Sigmoid colon (tissue), 6 donors: ENCODE measurements at regions not wholly inside any gene's neighbourhood (a gene's known extent, or its start where the extent isn't known, plus 50 kb on each side); places are given as distances from the start of the nearest gene placed in this dataset.

Experiments
- DNase-seq: peaks from one replicate; pipeline ENCODE4 v3.0.0-alpha.2; 2019
- H3K27ac ChIP-seq, 4 donors: fragments of 200-600 bp; sonication (generic); one replicate each; pipeline ENCODE4 v1.5.1; 2016 to 2019; ENCODE audit warnings: mild to moderate bottlenecking in 1 of 4
- H3K27me3 ChIP-seq, 3 donors: fragments of 200-600 bp; sonication (generic); one replicate each; pipeline ENCODE4 v1.5.1; 2019; ENCODE audit warnings: mild to moderate bottlenecking in 1 of 3
- H3K36me3 ChIP-seq, 4 donors: fragments of 200-600 bp; sonication (generic); one replicate each; pipeline ENCODE4 v1.5.1; 2016 to 2019
- H3K4me1 ChIP-seq, 4 donors: fragments of 200-600 bp; sonication (generic); one replicate each; pipeline ENCODE4 v1.5.1; 2017 to 2019
- H3K4me3 ChIP-seq, 4 donors: fragments of 200-600 bp; sonication (generic); one replicate each; pipeline ENCODE4 v1.5.1; 2017 to 2019; ENCODE audit warnings: mild to moderate bottlenecking in 2 of 4, moderate library complexity in 1 of 4
- H3K9me3 ChIP-seq, 4 donors: fragments of 200-600 bp in 3 of 4; sonication (generic) in 3 of 4; one replicate each; pipeline versions ENCODE4 v1.5.1 to v1.6.1; 2013 to 2019
- EP300 ChIP-seq, 4 donors: sonication (generic); formaldehyde crosslinking; IDR thresholded peaks; one replicate each; pipeline ENCODE4 v1.6.1; 2017; ENCODE audit warnings: antibody characterized with exemption in 4 of 4
- POLR2A ChIP-seq, 2 donors: fragments of 450-650 bp; IDR thresholded peaks; one replicate each; pipeline ENCODE4 v1.6.1; 2016; ENCODE audit warnings: antibody characterized with exemption in 2 of 2, mild to moderate bottlenecking in 2 of 2, moderate library complexity in 2 of 2
- POLR2AphosphoS5 ChIP-seq, 4 donors: sonication (generic); formaldehyde crosslinking; IDR thresholded peaks; one replicate each; pipeline ENCODE4 v1.6.1; 2017; ENCODE audit warnings: antibody characterized with exemption in 4 of 4
- WGBS, 2 donors: extraction: QIAGEN DNeasy Blood & Tissue Kit; methylation state at CpG; one replicate each; pipeline ENCODE4 v1.1.7; 2013; 5-methylcytosine and 5-hydroxymethylcytosine counted together
- intact Hi-C: fragments of 100-400 bp; cut with DNase I; formaldehyde crosslinking; loops from one replicate; pipeline ENCODE4 v1.15.1; 2023
- TF ChIP-seq, protein P1 (sequence below), 4 experiments: fragments of 450-650 bp in 3 of 4; fragments of 200-600 bp in 1 of 4; IDR thresholded peaks; one replicate each; pipeline ENCODE4 v1.5.1; 2016 to 2019; ENCODE audit warnings: antibody characterized with exemption in 4 of 4, mild to moderate bottlenecking in 3 of 4, moderate library complexity in 2 of 4
- donor health status: healthy with polysubstance abuse.
- donor health status: healthy.

DNA sequence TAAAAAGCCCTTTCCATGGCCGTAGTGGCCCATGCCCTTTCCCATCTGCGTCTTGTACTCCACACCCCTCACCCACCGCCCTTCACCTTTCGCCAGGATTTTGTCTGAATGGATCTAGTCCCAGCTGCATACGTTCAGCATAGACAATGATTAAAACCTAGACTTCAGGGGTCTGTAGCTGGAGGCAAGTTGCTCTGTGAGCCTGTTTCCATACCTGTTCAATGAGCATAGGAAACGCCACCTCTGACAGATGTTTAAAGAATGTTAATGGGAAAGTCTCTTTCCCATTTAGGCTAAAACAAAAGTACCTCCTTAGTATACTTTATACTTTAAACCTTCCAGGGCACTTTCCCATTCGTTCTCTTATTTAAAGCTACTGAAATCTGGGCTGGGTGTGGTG, 105.7 kb downstream of the SPRY4 start:
- H3K27me3 ChIP-seq, result no peaks in the 10 kb centered on the region

GRCh38 chr5:142216931-142217330, 107.9 kb downstream of the SPRY4 start:
- no peak for TF ChIP-seq POLR2AphosphoS5 (IDR thresholded peaks at IDR 0.05)
- TF ChIP-seq EP300 (IDR thresholded peaks at IDR 0.05), result no peak
- TF ChIP-seq, protein P1, sequence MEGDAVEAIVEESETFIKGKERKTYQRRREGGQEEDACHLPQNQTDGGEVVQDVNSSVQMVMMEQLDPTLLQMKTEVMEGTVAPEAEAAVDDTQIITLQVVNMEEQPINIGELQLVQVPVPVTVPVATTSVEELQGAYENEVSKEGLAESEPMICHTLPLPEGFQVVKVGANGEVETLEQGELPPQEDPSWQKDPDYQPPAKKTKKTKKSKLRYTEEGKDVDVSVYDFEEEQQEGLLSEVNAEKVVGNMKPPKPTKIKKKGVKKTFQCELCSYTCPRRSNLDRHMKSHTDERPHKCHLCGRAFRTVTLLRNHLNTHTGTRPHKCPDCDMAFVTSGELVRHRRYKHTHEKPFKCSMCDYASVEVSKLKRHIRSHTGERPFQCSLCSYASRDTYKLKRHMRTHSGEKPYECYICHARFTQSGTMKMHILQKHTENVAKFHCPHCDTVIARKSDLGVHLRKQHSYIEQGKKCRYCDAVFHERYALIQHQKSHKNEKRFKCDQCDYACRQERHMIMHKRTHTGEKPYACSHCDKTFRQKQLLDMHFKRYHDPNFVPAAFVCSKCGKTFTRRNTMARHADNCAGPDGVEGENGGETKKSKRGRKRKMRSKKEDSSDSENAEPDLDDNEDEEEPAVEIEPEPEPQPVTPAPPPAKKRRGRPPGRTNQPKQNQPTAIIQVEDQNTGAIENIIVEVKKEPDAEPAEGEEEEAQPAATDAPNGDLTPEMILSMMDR (IDR thresholded peaks at IDR 0.05), result no peak
- TF ChIP-seq POLR2A (IDR thresholded peaks at IDR 0.05), result no peak
- 93 to 94% methylated on average over 3 of the region's 3 CpGs for WGBS, 2 donors
- peaks cover 0 to 17% (median 14%) of the 10 kb centered on the region in 4 donors for H3K4me1 ChIP-seq
- no peak for DNase-seq
- H3K36me3 ChIP-seq, result no peaks in the 10 kb centered on the region
- peak overlapping the region in 1 of 4 donors; percentile 78 for H3K27ac ChIP-seq
- intact Hi-C loops, result no loop called here
- H3K4me3 ChIP-seq, result no peak overlapping the region
- H3K27me3 ChIP-seq, result no peaks in the 10 kb centered on the region
- H3K9me3 ChIP-seq, result no peaks in the 10 kb centered on the region

More for the DNA sequence above, 105.7 kb downstream of the SPRY4 start:
- H3K27ac ChIP-seq, result no peak overlapping the region
- intact Hi-C loops, result no loop called here
- WGBS, 2 donors, result 95 to 98% methylated on average over 7 of the region's 7 CpGs
- DNase-seq, result no peak
- TF ChIP-seq POLR2A (IDR thresholded peaks at IDR 0.05) (no peak), POLR2AphosphoS5 (IDR thresholded peaks at IDR 0.05) (no peak), EP300 (IDR thresholded peaks at IDR 0.05) (no peak)
- TF ChIP-seq, protein P1 (IDR thresholded peaks at IDR 0.05), result no peak
- no peaks in the 10 kb centered on the region for H3K36me3 ChIP-seq
- no peak overlapping the region for H3K4me3 ChIP-seq
- H3K9me3 ChIP-seq, result no peaks in the 10 kb centered on the region
- peaks cover 0 to 17% (median 14%) of the 10 kb centered on the region in 4 donors for H3K4me1 ChIP-seq

DNA sequence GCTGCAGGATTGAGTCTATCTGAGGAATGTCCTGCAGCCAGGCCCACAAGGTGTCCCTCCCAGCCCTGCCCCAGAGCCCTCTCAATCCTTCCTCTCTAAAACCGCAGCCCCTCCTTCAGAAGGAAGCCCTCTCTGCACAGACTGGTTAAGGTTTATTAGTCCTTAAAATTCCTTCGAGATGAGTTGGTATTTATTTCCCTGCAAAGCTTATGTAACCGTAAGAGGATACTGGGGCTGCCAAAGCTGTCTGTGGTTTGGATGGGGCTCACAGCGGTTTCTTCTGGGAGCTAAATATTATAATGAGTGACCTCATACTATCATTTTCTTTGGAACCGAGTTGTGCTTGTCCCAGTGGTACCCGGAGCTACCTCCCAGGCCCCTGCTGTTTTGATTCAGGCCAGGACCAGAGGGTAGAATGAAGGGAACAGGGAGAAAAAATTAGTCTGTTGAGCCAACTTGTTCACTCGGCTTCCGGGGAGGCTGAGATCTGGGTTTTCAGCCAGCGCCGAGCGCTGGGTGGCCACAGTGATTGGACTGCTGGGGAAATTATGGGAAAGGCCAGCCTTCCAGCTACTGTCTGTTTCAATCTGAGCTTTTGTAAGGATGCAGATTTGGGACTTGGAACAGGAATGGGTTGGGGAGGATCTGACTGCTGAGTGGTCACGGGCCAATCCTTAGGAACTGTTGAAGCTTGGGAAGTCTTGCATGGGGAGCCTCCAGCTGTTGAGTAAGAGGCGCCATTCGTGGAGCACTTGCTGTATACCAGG, 107.5 kb downstream of the NDFIP1 start:
- WGBS, 2 donors, result 59 to 78% methylated on average over 14 of the region's 14 CpGs
- Histone ChIP-seq H3K27me3 (no peaks in the 10 kb centered on the region), H3K36me3 (no peaks in the 10 kb centered on the region), H3K9me3 (no peaks in the 10 kb centered on the region), H3K27ac (peak overlapping the region; percentile 72 to 81 (median 77)), H3K4me3 (peak overlapping the region in 3 of 4 donors; percentile 25 to 30 (median 26)), H3K4me1 (peaks cover 0 to 17% (median 14%) of the 10 kb centered on the region in 4 donors)
- peak; percentile 92 for DNase-seq
- intact Hi-C loops, result no loop called here
- TF ChIP-seq, protein P1 (IDR thresholded peaks at IDR 0.05), result no peak
- no peak for TF ChIP-seq POLR2A (IDR thresholded peaks at IDR 0.05)
- no peak for TF ChIP-seq EP300 (IDR thresholded peaks at IDR 0.05)
- peak in 2 of 4 donors; percentile 36 to 59 for TF ChIP-seq POLR2AphosphoS5 (IDR thresholded peaks at IDR 0.05)

GRCh38 chr5:142213077-142213476, 104.5 kb downstream of the NDFIP1 start:
- Histone ChIP-seq H3K27me3 (no peaks in the 10 kb centered on the region), H3K4me3 (no peak overlapping the region), H3K27ac (no peak overlapping the region), H3K36me3 (no peaks in the 10 kb centered on the region), H3K4me1 (peaks cover 0 to 17% (median 14%) of the 10 kb centered on the region in 4 donors), H3K9me3 (no peaks in the 10 kb centered on the region)
- no peak for DNase-seq
- intact Hi-C loops, result no loop called here
- no peak for TF ChIP-seq EP300 (IDR thresholded peaks at IDR 0.05)
- TF ChIP-seq, protein P1 (IDR thresholded peaks at IDR 0.05), result no peak
- no peak for TF ChIP-seq POLR2A (IDR thresholded peaks at IDR 0.05)
- no peak for TF ChIP-seq POLR2AphosphoS5 (IDR thresholded peaks at IDR 0.05)
- WGBS, 2 donors, result 95 to 96% methylated on average over 2 of the region's 2 CpGs
